ENCODE measurements at regions not wholly inside any gene's neighbourhood (a gene's known extent, or its start where the extent isn't known, plus 50 kb on each side); places are given as distances from the start of the nearest gene placed in this dataset.

- DNase-seq (ENCODE audit: low spot score), result no peak
- in situ Hi-C loops (cut with MboI; ENCODE audit: low sequenced_read_pairs, unreplicated experiment), result no loop called here
- no peak for TF ChIP-seq CTCF (IDR thresholded peaks at IDR 0.05; ENCODE audit: borderline replicate concordance, control extremely low read depth, extremely low read depth, insufficient read depth, missing control alignments)
These were observed 243.9 kb downstream of the CDCA7 start for GRCh38 chr2:173598525-173598924.

DNA sequence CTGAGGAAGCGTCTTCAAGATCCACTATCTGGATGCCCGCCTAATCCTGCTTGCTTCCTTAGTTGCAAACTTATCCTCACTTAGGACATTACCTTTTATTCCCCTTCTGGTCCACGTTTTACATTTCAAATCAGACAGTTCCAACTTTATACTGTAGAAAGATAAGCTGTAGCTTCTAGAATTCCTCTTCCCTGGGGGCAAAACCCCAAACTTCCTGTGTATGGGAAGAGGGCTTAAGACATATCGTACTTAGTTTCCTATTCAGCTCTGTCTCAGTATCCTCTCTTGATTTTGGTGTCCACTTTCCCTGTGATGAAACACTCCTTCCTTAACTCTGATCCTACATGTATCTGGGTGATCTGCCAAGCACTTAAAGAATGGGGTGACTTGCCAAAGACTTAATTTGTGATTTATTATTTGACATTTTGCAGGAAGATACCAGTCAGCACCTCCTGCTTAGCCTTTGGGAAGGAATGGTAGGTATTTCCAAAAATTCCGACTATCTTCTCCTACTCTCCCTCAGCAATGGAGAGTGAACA, 245.2 kb downstream of the CDCA7 start:
- TF ChIP-seq CTCF (IDR thresholded peaks at IDR 0.05; ENCODE audit: borderline replicate concordance, control extremely low read depth, extremely low read depth, insufficient read depth, missing control alignments), result no peak
- no peak for DNase-seq (ENCODE audit: low spot score)
- in situ Hi-C loops (cut with MboI; ENCODE audit: low sequenced_read_pairs, unreplicated experiment), result no loop called here

DNA sequence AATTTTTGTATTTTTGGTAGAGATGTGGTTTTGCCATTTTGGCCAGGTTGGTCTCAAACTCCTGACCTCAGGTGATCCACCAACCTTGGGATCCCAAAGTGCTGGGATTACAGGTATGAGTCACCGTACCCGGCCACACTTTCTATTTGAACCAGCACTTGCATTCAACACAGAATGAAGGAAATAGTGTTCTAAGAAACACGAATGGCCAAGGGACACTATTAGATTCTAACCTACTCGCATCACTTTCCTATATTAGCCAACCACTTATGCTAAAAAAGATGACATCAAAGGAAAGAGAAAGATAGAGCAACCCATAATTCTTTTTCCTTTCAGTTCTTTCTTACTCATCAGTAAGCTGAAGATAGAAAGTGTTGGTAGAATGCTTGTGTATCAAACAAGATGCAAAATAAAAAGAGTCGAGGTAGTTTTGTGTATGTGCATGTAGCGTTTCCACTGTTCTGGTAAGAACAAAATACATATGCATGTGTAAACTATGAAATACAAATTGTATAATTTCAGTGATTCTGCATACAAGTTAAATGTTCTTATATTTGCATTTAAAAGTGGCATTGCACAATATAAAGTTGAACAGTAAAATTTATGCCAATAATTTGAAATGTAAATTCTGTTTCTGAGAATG, 247.6 kb downstream of the CDCA7 start:
- no peak for TF ChIP-seq CTCF (IDR thresholded peaks at IDR 0.05; ENCODE audit: borderline replicate concordance, control extremely low read depth, extremely low read depth, insufficient read depth, missing control alignments)
- in situ Hi-C loops (cut with MboI; ENCODE audit: low sequenced_read_pairs, unreplicated experiment), result no loop called here

GRCh38 chr2:173605994-173606393, 251.3 kb downstream of the CDCA7 start:
- DNase-seq (ENCODE audit: low spot score), result no peak
- in situ Hi-C loops (cut with MboI; ENCODE audit: low sequenced_read_pairs, unreplicated experiment), result no loop called here
- no peak for TF ChIP-seq CTCF (IDR thresholded peaks at IDR 0.05; ENCODE audit: borderline replicate concordance, control extremely low read depth, extremely low read depth, insufficient read depth, missing control alignments)

More for the DNA sequence above, 247.6 kb downstream of the CDCA7 start:
- DNase-seq (ENCODE audit: low spot score), result no peak

GRCh38 chr2:173606619-173607248, 252.1 kb downstream of the CDCA7 start:
- in situ Hi-C loops (cut with MboI; ENCODE audit: low sequenced_read_pairs, unreplicated experiment), result no loop called here
- TF ChIP-seq CTCF (IDR thresholded peaks at IDR 0.05; ENCODE audit: borderline replicate concordance, control extremely low read depth, extremely low read depth, insufficient read depth, missing control alignments), result no peak
- DNase-seq (ENCODE audit: low spot score), result no peak

DNA sequence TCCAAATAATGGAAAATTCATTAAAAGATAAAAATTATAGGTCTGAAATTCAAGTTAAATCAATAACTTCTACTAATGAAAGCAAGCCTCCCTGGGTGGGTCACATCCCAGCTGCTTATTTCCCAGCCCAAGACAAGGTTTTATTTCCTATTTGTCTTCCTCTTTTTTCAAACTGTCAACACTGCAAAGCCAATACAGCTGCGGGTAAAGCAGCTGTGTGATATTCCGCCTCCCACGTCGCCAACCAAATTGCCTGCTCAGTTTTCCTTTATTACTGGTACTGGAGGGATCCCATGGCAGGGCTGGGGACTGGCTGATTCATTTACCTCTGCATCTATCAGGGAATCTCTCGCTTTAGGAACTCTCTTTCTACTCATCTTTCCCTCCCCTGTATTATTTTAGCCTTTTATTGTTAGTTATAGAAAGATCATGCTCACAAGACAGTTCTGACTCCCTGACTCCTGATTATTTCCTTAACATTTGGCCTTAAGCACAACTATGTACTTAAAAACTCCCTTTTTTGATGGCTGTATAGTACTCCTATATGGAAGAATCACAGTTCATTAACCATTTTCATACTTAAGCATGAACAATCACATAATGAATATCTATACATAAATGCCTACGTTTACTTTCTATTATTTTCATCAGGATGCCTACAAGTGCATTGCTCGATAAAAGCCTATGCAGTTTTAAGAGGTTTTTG, 253.1 kb downstream of the CDCA7 start:
- no peak for TF ChIP-seq CTCF (IDR thresholded peaks at IDR 0.05; ENCODE audit: borderline replicate concordance, control extremely low read depth, extremely low read depth, insufficient read depth, missing control alignments)
- DNase-seq (ENCODE audit: low spot score), result no peak
- in situ Hi-C loops (cut with MboI; ENCODE audit: low sequenced_read_pairs, unreplicated experiment), result no loop called here

Measured in GM13976 (cell line).